K562 (cell line): ENCODE measurements at regions not wholly inside any gene's neighbourhood (a gene's known extent, or its start where the extent isn't known, plus 50 kb on each side); places are given as distances from the start of the nearest gene placed in this dataset.

ENCODE experiments used
- ATAC-seq: fragments of 200-7000 bp; cut with Tn5 transposase; 3 replicates; pipeline ENCODE4 v1.9.1; 2020; ENCODE audit warnings: moderate library complexity
- BruUV-seq: library from RNA; stranded (reverse); fragments of 400-500 nt; replicated peaks from 2 replicates; lab custom pipeline; 2021; lab: Mats Ljungman, UMichigan
- CTCF ChIA-PET: fragments of 300-600 bp; formaldehyde crosslinking; extraction: SDS; loops from one replicate; lab custom pipeline; 2021; ENCODE audit warnings: low intra/inter-chr PET ratio; lab: Yijun Ruan, JAX
- POLR2A ChIA-PET: fragments of 300-600, 350-650 bp; sonication (Branson Sonifier 250); formaldehyde crosslinking; extraction: SDS; loops from one replicate; lab custom pipeline; 2021; ENCODE audit warnings: antibody characterized with exemption, inconsistent platforms; lab: Yijun Ruan, JAX
- DNase-seq, 4 experiments: peaks; one replicate each; pipeline versions ENCODE4 v3.0.0 to v3.0.0-alpha.2; 2011 to 2018; ENCODE audit warnings: low spot score in 3 of 4, mixed read lengths in 3 of 4; ENCODE audit errors: extremely low read depth in 1 of 4
- FAIRE-seq: peaks from 2 replicates; lab custom pipeline; 2011; peaks lifted over from hg19 to GRCh38; lab: Jason Lieb, UNC
- H2AFZ ChIP-seq: 2 replicates; pipeline ENCODE4 v1.6.0; 2011; ENCODE audit warnings: low read depth, low read length, control low read depth, inconsistent platforms
- H3K27ac ChIP-seq: fragments of 200-600 bp; 3 replicates; pipeline ENCODE4 v1.8.0; 2011; ENCODE audit warnings: low read depth, mild to moderate bottlenecking, control low read depth, inconsistent platforms, low read length, moderate library complexity, mixed read lengths; ENCODE audit errors: extremely low read depth
- H3K27me3 ChIP-seq, 2 experiments: fragments of 300-600 bp in 1 of 2; 2 replicates in 1 of 2; 3 replicates in 1 of 2; pipeline versions ENCODE4 v1.6.0 to v1.8.0; 2011; ENCODE audit warnings: inconsistent platforms in 2 of 2, low read length in 2 of 2, mild to moderate bottlenecking in 1 of 2, mixed read lengths in 1 of 2, moderate library complexity in 1 of 2; ENCODE audit not compliant: control insufficient read depth in 2 of 2, insufficient read depth in 2 of 2
- H3K36me3 ChIP-seq: fragments of 300-600 bp; 3 replicates; pipeline ENCODE4 v1.8.0; 2011; ENCODE audit warnings: mild to moderate bottlenecking, low read length, inconsistent platforms; ENCODE audit not compliant: control insufficient read depth, insufficient read depth
- H3K4me1 ChIP-seq, 2 experiments: fragments of 200-600 bp in 1 of 2; replicated peaks in 1 of 2; 2 replicates in 1 of 2; 3 replicates in 1 of 2; pipeline versions ENCODE4 v1.5.1 to v1.8.0; 2011; ENCODE audit warnings: inconsistent platforms in 2 of 2, low read length in 2 of 2, mild to moderate bottlenecking in 1 of 2, mixed read lengths in 1 of 2, moderate library complexity in 1 of 2; ENCODE audit not compliant: control insufficient read depth in 2 of 2, insufficient read depth in 2 of 2
- H3K4me2 ChIP-seq: 2 replicates; pipeline ENCODE4 v1.6.1; 2011; ENCODE audit warnings: low read length, control low read depth, inconsistent platforms, mixed read lengths; ENCODE audit not compliant: insufficient read depth
- H3K4me3 ChIP-seq: fragments of 200-600 bp; sonication (generic), shearing (Covaris generic); 2 replicates; pipeline ENCODE4 v1.5.1; 2016; ENCODE audit warnings: control low read depth, inconsistent platforms
- H3K79me2 ChIP-seq: fragments of 200-600 bp; 3 replicates; pipeline ENCODE4 v1.8.0; 2011; ENCODE audit warnings: low read length, inconsistent platforms; ENCODE audit not compliant: control insufficient read depth, insufficient read depth
- H3K9ac ChIP-seq, 2 experiments: 2 replicates each; pipeline versions ENCODE4 v1.6.0 to v1.6.1; 2011; ENCODE audit warnings: low read depth in 2 of 2, low read length in 2 of 2, control low read depth in 1 of 2, inconsistent platforms in 1 of 2, mild to moderate bottlenecking in 1 of 2, mixed read lengths in 1 of 2; ENCODE audit not compliant: insufficient read depth in 1 of 2
- H3K9me1 ChIP-seq: one replicate; pipeline ENCODE4 v1.6.0; 2011; ENCODE audit warnings: inconsistent platforms, mild to moderate bottlenecking, low read length, moderate library complexity; ENCODE audit not compliant: control insufficient read depth, insufficient read depth
- H3K9me3 ChIP-seq: replicated peaks from 2 replicates; pipeline ENCODE4 v1.5.1; 2011; ENCODE audit warnings: low read depth, low read length, inconsistent platforms; ENCODE audit not compliant: control insufficient read depth, insufficient read depth
- H4K20me1 ChIP-seq: replicated peaks from 2 replicates; pipeline ENCODE4 v1.6.1; 2011; ENCODE audit warnings: low read length, inconsistent platforms, mixed read lengths; ENCODE audit not compliant: control insufficient read depth, insufficient read depth
- POLR3G ChIP-seq: IDR thresholded peaks from 2 replicates; pipeline ENCODE4 v1.6.1; 2011; ENCODE audit not compliant: insufficient read length, insufficient replicate concordance; ENCODE audit errors: extremely low read depth
- RAD21 ChIP-seq, 2 experiments: fragments of 250-450 bp in 1 of 2; fragments of 450-650 bp in 1 of 2; sonication (Bioruptor Pico) in 1 of 2; formaldehyde crosslinking in 1 of 2; IDR thresholded peaks in 1 of 2; conservative IDR thresholded peaks in 1 of 2; 2 replicates each; pipeline versions ENCODE4 v1.4.0 to v1.8.0; 2020 to 2022; ENCODE audit warnings: mild to moderate bottlenecking in 2 of 2, moderate library complexity in 1 of 2
- ZNF134 ChIP-seq: fragments of 250-450 bp; sonication (Bioruptor Pico); conservative IDR thresholded peaks from 2 replicates; pipeline ENCODE4 v1.4.0; 2020
- ZNF384 ChIP-seq: IDR thresholded peaks from 2 replicates; pipeline ENCODE4 v1.6.1; 2012; ENCODE audit warnings: low read depth, low read length, improper control_type of control experiment
- WGBS: fragments of 100-300 bp; shearing (Covaris generic); methylation state at CpG from one replicate; pipeline ENCODE4 v1.1.6; 2016; ENCODE audit warnings: low coverage, mixed read lengths; ENCODE audit not compliant: insufficient coverage; ENCODE audit errors: missing lambda C conversion rate; 5-methylcytosine and 5-hydroxymethylcytosine counted together
- in situ Hi-C: fragments of 300-500 bp; cut with MboI; formaldehyde crosslinking; loops from 4 replicates; pipeline ENCODE4 v1.15.0; 2018; ENCODE audit warnings: inconsistent platforms, mixed read lengths
- intact Hi-C: fragments of 100-400 bp; cut with micrococcal nuclease; formaldehyde crosslinking; loops from 2 replicates; pipeline ENCODE4 v1.14.2; 2022
- TF ChIP-seq, protein P1 (sequence below): fragments of 150-350 bp; conservative IDR thresholded peaks from 2 replicates; pipeline ENCODE4 v1.6.1; 2014; ENCODE audit warnings: low read length
- TF ChIP-seq, protein P2 (sequence below): fragments of 250-450 bp; sonication (Bioruptor Pico); IDR thresholded peaks from 2 replicates; pipeline ENCODE4 v1.5.0; 2020; ENCODE audit warnings: mild to moderate bottlenecking
- TF ChIP-seq, protein P3 (sequence below), 2 experiments: fragments of 450-650 bp; formaldehyde crosslinking in 1 of 2; IDR thresholded peaks; 2 replicates each; pipeline versions ENCODE4 v1.4.0 to v1.6.1; 2014 to 2020; ENCODE audit warnings: mild to moderate bottlenecking in 2 of 2, borderline replicate concordance in 1 of 2, low read depth in 1 of 2

DNA sequence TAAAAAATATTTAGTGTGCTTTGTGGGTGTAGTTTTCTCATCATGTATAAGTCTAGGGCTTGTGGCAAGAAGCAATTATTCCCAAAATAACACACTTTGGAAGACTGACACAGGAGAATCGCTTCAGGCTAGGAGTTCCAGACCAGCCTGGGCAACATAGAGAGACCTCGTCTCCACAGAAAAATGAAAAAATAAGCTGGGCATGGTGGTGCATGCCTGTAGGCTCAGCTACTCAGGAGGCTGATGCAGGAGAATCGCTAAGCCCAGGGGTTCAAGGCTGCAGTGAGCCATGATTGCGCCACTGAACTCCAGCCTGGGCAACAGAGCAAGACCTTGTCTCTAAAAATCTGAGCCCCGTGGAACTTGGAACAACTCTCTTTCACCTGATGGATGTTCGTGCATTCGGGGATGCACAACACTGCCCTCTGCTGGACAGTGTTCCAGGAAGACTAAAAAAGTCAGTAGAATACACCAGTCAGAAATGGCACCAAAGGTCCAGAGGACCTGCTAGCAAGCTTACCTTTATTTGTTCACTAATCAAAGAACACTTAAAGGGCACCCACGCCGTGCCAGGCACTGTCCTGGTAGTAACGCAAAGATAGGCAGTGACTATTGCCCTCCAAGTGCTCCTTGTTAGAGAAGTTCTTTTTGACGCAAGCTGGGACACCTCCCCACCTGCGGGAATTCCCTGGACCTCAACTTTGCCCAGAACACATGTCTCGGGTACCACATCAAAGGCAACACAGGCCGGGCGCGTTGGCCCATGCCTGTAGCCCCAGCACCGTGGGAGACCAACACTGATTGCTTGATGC lies 81.9 kb upstream of the CALN1 start:
- H3K79me2 ChIP-seq: no peaks in the 10 kb centered on the region
- intact Hi-C loops (loop anchor here (5.0 to 10.0 kb wide), 2 partner anchors 309 to 742 kb away; no protein-coding TSS in a partner anchor), in situ Hi-C loops (no loop called here)
- H3K27me3 ChIP-seq: peaks cover 4 to 6% of the 10 kb centered on the region in 2 experiments; a peak in 3 of 5 replicates
- ChIA-PET CTCF (interaction anchor here (0.6 to 0.7 kb wide), 2 partner anchors 10 to 741 kb away, joined by 3 read pairs; no protein-coding TSS in a partner anchor), POLR2A (interaction anchor here (1.0 kb wide), 1 partner anchor 26 kb away, joined by 3 read pairs; no protein-coding TSS in a partner anchor)
- no peaks in the 10 kb centered on the region for H3K4me1 ChIP-seq
- BruUV-seq: no TSS peak
- no peak overlapping the region for H3K27ac ChIP-seq
- peak; percentile 56 to 79 (median 60) for DNase-seq
- H3K4me2 ChIP-seq: no peak overlapping the region
- H3K4me3 ChIP-seq: no peak overlapping the region
- peak; percentile 89 for FAIRE-seq
- no peak overlapping the region for H3K9ac ChIP-seq
- no peaks in the 10 kb centered on the region for H3K36me3 ChIP-seq
- no peaks in the 10 kb centered on the region for H4K20me1 ChIP-seq
- 10% methylated on average over 17 of the region's 17 CpGs for WGBS
- H3K9me3 ChIP-seq: no peaks in the 10 kb centered on the region
- H2AFZ ChIP-seq: no peak overlapping the region
- ATAC-seq: peak; percentile 86
- H3K9me1 ChIP-seq: no peaks in the 10 kb centered on the region
- TF ChIP-seq, protein P1, sequence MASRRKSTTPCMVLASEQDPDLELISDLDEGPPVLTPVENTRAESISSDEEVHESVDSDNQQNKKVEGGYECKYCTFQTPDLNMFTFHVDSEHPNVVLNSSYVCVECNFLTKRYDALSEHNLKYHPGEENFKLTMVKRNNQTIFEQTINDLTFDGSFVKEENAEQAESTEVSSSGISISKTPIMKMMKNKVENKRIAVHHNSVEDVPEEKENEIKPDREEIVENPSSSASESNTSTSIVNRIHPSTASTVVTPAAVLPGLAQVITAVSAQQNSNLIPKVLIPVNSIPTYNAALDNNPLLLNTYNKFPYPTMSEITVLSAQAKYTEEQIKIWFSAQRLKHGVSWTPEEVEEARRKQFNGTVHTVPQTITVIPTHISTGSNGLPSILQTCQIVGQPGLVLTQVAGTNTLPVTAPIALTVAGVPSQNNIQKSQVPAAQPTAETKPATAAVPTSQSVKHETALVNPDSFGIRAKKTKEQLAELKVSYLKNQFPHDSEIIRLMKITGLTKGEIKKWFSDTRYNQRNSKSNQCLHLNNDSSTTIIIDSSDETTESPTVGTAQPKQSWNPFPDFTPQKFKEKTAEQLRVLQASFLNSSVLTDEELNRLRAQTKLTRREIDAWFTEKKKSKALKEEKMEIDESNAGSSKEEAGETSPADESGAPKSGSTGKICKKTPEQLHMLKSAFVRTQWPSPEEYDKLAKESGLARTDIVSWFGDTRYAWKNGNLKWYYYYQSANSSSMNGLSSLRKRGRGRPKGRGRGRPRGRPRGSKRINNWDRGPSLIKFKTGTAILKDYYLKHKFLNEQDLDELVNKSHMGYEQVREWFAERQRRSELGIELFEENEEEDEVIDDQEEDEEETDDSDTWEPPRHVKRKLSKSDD: no peak
- TF ChIP-seq ZNF134 (CRISPR knock-in tag): 0 out of 2 replicates have a peak, but pooled peaks have one; percentile 26
- TF ChIP-seq, protein P2, sequence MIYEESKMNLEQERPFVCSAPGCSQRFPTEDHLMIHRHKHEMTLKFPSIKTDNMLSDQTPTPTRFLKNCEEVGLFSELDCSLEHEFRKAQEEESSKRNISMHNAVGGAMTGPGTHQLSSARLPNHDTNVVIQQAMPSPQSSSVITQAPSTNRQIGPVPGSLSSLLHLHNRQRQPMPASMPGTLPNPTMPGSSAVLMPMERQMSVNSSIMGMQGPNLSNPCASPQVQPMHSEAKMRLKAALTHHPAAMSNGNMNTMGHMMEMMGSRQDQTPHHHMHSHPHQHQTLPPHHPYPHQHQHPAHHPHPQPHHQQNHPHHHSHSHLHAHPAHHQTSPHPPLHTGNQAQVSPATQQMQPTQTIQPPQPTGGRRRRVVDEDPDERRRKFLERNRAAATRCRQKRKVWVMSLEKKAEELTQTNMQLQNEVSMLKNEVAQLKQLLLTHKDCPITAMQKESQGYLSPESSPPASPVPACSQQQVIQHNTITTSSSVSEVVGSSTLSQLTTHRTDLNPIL: no peak
- TF ChIP-seq, protein P3, sequence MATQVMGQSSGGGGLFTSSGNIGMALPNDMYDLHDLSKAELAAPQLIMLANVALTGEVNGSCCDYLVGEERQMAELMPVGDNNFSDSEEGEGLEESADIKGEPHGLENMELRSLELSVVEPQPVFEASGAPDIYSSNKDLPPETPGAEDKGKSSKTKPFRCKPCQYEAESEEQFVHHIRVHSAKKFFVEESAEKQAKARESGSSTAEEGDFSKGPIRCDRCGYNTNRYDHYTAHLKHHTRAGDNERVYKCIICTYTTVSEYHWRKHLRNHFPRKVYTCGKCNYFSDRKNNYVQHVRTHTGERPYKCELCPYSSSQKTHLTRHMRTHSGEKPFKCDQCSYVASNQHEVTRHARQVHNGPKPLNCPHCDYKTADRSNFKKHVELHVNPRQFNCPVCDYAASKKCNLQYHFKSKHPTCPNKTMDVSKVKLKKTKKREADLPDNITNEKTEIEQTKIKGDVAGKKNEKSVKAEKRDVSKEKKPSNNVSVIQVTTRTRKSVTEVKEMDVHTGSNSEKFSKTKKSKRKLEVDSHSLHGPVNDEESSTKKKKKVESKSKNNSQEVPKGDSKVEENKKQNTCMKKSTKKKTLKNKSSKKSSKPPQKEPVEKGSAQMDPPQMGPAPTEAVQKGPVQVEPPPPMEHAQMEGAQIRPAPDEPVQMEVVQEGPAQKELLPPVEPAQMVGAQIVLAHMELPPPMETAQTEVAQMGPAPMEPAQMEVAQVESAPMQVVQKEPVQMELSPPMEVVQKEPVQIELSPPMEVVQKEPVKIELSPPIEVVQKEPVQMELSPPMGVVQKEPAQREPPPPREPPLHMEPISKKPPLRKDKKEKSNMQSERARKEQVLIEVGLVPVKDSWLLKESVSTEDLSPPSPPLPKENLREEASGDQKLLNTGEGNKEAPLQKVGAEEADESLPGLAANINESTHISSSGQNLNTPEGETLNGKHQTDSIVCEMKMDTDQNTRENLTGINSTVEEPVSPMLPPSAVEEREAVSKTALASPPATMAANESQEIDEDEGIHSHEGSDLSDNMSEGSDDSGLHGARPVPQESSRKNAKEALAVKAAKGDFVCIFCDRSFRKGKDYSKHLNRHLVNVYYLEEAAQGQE (IDR thresholded peaks at IDR 0.05; ENCODE audit: borderline replicate concordance): peak; percentile 65
- TF ChIP-seq, protein P3 (CRISPR knock-in tag; IDR thresholded peaks at IDR 0.05; ENCODE audit: low read depth): no peak
- no peak for TF ChIP-seq POLR3G
- peak; percentile 41 to 78 for TF ChIP-seq RAD21 (CRISPR knock-in tag; conservative IDR thresholded peaks at IDR 0.05 in 1 of 2, IDR thresholded peaks at IDR 0.05 in 1 of 2)
- TF ChIP-seq ZNF384: 0 out of 2 replicates have a peak, but pooled peaks have one; percentile 12
